ENCODE measurements at regions not wholly inside any gene's neighbourhood (a gene's known extent, or its start where the extent isn't known, plus 50 kb on each side); places are given as distances from the start of the nearest gene placed in this dataset.
"Not testable (repeated sequence)": the region's sequence is repeated elsewhere in the genome, so short reads cannot be mapped to it uniquely, and the experiment has no call there.

- no peak for DNase-seq
Observed at GRCh38 chr5:39946356-39947045, 521.7 kb upstream of the DAB2 start.

- DNase-seq = no peak
Observed at GRCh38 chr5:39945870-39946269, 521.1 kb upstream of the DAB2 start.

GRCh38 chr5:39943811-39944210 is 519.0 kb upstream of the DAB2 start:
- DNase-seq = no peak

GRCh38 chr5:39942606-39943005 is 517.8 kb upstream of the DAB2 start:
- no peak for DNase-seq

- no peak for DNase-seq
Observed at GRCh38 chr5:39941416-39941815, 516.6 kb upstream of the DAB2 start.

GRCh38 chr5:39934830-39935229 is 510.1 kb upstream of the DAB2 start:
- no peak for DNase-seq

- DNase-seq = no peak
Observed at GRCh38 chr5:39933061-39933460, 508.3 kb upstream of the DAB2 start.

- no peak for DNase-seq
Observed at GRCh38 chr5:39928709-39929108, 503.9 kb upstream of the DAB2 start.

- DNase-seq = no peak
Observed at GRCh38 chr5:39919876-39920275, 495.1 kb upstream of the DAB2 start.

GRCh38 chr5:39912906-39913305 is 488.1 kb upstream of the DAB2 start:
- no peak for DNase-seq

- not testable (repeated sequence) for DNase-seq
Observed at GRCh38 chr5:39907267-39907951, 482.6 kb upstream of the DAB2 start.

- DNase-seq = no peak
Observed at GRCh38 chr5:39906146-39906545, 481.4 kb upstream of the DAB2 start.

GRCh38 chr5:39905356-39905755 is 480.6 kb upstream of the DAB2 start:
- DNase-seq = no peak

GRCh38 chr5:39902626-39903025 is 477.8 kb upstream of the DAB2 start:
- DNase-seq = no peak

GRCh38 chr5:39898731-39899130 is 474.0 kb upstream of the DAB2 start:
- DNase-seq = no peak

GRCh38 chr5:39896706-39897105 is 471.9 kb upstream of the DAB2 start:
- no peak for DNase-seq

GRCh38 chr5:39896104-39896503 is 471.3 kb upstream of the DAB2 start:
- no peak for DNase-seq

GRCh38 chr5:39892708-39893107 is 467.9 kb upstream of the DAB2 start:
- no peak for DNase-seq

GRCh38 chr5:39891376-39891775 is 466.6 kb upstream of the DAB2 start:
- no peak for DNase-seq

GRCh38 chr5:39880985-39881384 is 456.2 kb upstream of the DAB2 start:
- no peak for DNase-seq

- DNase-seq = no peak
Observed at GRCh38 chr5:39877479-39877878, 452.7 kb upstream of the DAB2 start.

GRCh38 chr5:39876146-39876545 is 451.4 kb upstream of the DAB2 start:
- DNase-seq = no peak

GRCh38 chr5:39870137-39870536 is 445.4 kb upstream of the DAB2 start:
- no peak for DNase-seq

- DNase-seq = no peak
Observed at GRCh38 chr5:39869396-39869795, 444.6 kb upstream of the DAB2 start.

GRCh38 chr5:39867923-39868322 is 443.1 kb upstream of the DAB2 start:
- DNase-seq = no peak
